ENCODE measurements at regions not wholly inside any gene's neighbourhood (a gene's known extent, or its start where the extent isn't known, plus 50 kb on each side); places are given as distances from the start of the nearest gene placed in this dataset.

DNA sequence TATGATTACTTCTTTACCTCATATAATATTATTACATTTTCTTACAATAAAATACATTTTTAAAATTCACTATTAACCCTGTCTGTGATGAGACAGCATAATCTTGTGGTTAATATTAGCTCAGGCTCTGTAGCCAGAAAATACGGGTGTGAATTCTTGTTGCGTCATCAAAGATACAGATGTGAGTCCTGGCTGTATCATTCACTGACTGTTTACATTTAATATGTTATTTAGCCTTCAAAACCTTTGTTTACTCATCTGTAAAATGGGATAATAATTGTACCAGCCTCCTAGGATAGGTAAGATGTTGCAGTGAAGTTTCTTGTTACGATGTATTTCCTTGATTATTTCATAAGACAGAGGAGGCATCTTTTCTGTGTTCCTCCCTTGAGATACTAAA lies 184.7 kb upstream of the PRPS1L1 start:
- no peak for TF ChIP-seq EZH2phosphoT487 (IDR thresholded peaks at IDR 0.05; ENCODE audit: insufficient read depth, low read depth)
- no peak for TF ChIP-seq EZH2 (IDR thresholded peaks at IDR 0.05; ENCODE audit: insufficient read depth, poor library complexity, severe bottlenecking)
